ENCODE measurements at regions not wholly inside any gene's neighbourhood (a gene's known extent, or its start where the extent isn't known, plus 50 kb on each side); places are given as distances from the start of the nearest gene placed in this dataset.

DNA sequence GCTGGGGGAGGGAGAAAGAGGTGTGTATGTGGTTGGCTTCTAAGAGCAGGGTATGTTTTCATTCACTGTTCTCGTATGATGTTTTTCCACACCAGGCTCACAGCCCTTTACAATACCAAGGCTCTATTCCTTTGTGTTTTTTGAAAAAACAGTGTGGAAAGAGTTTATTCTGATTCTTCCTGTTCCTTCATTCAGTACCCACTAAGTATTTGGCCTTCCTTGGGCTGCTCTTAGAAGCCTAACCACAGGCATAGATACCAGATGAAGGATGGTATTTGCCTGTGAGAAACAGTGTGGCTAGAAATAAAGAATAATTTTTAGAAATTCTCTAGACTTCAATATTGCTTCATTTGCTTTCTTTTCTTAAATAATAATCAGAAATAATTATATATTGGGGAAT lies 518.0 kb upstream of the DIPK2B start:
- peaks cover 4% of the 10 kb centered on the region for H3K9me3 Mint-ChIP-seq
- ChIA-PET POLR2A (no interaction called here), CTCF (no interaction called here)
- DNase-seq = no peak
- no peak overlapping the region for H3K27ac Mint-ChIP-seq
- H3K36me3 Mint-ChIP-seq (ENCODE audit: low read depth) = no peaks in the 10 kb centered on the region
- peaks cover 22% of the 10 kb centered on the region for H3K4me1 Mint-ChIP-seq
- H3K4me3 Mint-ChIP-seq = no peak overlapping the region
- no peaks in the 10 kb centered on the region for H3K27me3 Mint-ChIP-seq

DNA sequence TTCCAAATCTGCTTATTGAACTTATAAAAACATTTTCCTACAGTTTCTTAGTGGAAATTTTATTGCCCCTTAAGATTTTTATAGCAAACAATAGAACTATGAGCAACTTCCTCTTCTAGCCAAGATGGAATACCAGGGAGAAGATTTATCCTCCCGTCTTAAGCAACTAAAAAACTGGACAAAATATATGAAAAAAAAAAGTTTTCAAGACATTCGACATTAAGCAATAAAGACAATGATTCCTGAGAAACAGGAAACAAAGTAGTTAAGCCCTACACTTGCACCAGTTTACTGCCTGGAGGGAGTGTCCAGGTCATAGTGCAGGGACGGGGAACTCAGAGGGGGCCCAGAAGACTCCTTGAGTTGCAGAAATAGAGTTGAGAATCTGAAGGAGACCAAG lies 516.1 kb upstream of the DIPK2B start:
- no peak for DNase-seq
- Mint-ChIP-seq H3K4me3 (no peak overlapping the region), H3K27ac (no peak overlapping the region), H3K36me3 (ENCODE audit: low read depth) (no peaks in the 10 kb centered on the region), H3K27me3 (no peaks in the 10 kb centered on the region), H3K4me1 (peaks cover 23% of the 10 kb centered on the region), H3K9me3 (peaks cover 4% of the 10 kb centered on the region)
- ChIA-PET CTCF (no interaction called here), POLR2A (no interaction called here)

DNA sequence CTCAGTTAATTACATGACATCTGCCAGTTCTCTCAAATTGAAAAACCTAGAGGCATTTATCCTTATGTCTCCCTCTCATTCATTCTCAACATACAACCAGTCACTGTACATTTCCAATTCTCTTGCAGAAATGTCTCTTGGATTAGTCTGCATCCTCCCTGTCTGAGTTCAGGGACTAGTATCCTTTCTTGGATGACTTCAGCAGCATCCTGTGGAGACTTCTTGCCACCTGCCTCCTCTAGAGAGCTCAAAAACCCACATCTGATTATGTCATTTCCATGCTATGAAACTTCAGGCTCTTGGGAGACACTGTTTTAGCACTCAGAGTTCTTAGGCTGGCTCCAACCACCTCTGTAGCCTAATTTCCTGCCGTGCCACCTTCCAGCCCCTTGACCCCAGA lies 515.1 kb upstream of the DIPK2B start:
- H3K27ac Mint-ChIP-seq = no peak overlapping the region
- ChIA-PET POLR2A (no interaction called here), CTCF (no interaction called here)
- H3K9me3 Mint-ChIP-seq = peaks cover 4% of the 10 kb centered on the region
- H3K4me3 Mint-ChIP-seq = no peak overlapping the region
- DNase-seq = no peak
- H3K27me3 Mint-ChIP-seq = no peaks in the 10 kb centered on the region
- peaks cover 32% of the 10 kb centered on the region for H3K4me1 Mint-ChIP-seq
- H3K36me3 Mint-ChIP-seq (ENCODE audit: low read depth) = no peaks in the 10 kb centered on the region

DNA sequence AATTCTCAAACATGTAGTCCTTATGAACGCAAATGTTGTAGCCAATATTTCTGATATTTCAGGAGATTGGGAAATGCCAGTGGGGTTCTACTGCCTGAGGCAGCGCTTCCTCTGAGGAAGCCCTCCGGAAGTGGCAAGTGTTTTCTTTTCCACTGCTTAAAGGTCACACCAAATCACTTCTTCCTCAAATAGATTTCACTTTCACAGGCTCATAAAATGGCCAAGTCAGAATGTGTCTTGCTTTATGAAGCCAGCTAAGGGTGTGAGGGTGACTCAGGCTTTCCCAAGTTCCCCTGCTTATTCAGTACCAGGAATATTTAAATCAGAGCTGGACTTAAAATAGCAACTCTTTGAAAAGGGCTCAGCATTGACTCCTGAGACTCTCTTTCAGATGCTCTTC lies 514.2 kb upstream of the DIPK2B start:
- Mint-ChIP-seq H3K9me3 (peaks cover 4% of the 10 kb centered on the region), H3K27ac (no peak overlapping the region), H3K36me3 (ENCODE audit: low read depth) (no peaks in the 10 kb centered on the region), H3K4me3 (no peak overlapping the region), H3K4me1 (peaks cover 38% of the 10 kb centered on the region), H3K27me3 (no peaks in the 10 kb centered on the region)
- DNase-seq = no peak
- ChIA-PET POLR2A (no interaction called here), CTCF (no interaction called here)

DNA sequence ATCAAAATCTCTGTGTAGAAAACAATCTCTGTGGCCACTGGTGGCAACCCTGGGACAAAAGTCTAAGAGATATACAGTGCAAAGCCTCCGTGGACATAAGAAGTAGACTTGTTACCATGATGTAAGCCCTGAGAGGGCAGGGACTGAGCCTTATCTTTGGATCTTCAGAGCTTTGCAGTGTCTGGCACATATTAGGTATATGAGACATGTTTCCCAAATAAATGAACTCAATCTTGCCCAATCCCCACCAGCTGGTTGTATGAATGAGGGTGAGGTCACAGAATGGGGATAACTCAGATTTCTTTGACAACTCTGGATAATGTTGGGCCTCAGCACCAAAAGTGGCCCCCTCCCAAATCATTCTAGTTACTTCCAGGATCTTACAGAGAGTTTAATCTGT lies 511.4 kb upstream of the DIPK2B start:
- POLR2A ChIA-PET = no interaction called here
- CTCF ChIA-PET = no interaction called here
- H3K27ac Mint-ChIP-seq = no peak overlapping the region
- H3K27me3 Mint-ChIP-seq = no peaks in the 10 kb centered on the region
- H3K4me1 Mint-ChIP-seq = peaks cover 41% of the 10 kb centered on the region
- DNase-seq = no peak
- H3K4me3 Mint-ChIP-seq = no peak overlapping the region
- H3K36me3 Mint-ChIP-seq (ENCODE audit: low read depth) = no peaks in the 10 kb centered on the region
- H3K9me3 Mint-ChIP-seq = peaks cover 4% of the 10 kb centered on the region

DNA sequence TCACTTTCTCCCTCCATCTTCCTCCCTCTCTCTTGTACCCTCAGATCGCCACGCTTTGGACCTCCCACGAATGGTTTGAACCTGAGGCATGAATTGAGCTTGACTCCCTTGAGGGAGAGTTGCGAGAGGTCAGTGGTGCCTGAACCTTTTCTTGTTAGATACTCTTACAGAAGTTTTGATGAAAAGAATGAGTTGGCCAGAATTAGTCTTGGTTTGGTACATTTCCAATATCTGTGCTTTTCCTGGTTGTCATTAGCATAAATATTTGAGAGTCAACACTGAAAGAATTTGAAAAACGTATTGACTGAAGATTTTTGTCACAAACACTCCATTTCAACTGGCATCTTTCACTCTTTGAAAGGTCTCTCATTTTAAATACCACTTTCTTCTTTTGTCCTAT lies 510.6 kb upstream of the DIPK2B start:
- ChIA-PET POLR2A (interaction anchor here (1.0 kb wide), 1 partner anchor 47 kb away, joined by 5 read pairs; no protein-coding TSS in a partner anchor), CTCF (interaction anchor here (0.6 kb wide), 1 partner anchor 92 kb away, joined by 4 read pairs; no protein-coding TSS in a partner anchor)
- no peak overlapping the region for H3K4me3 Mint-ChIP-seq
- peaks cover 4% of the 10 kb centered on the region for H3K9me3 Mint-ChIP-seq
- DNase-seq = no peak
- no peaks in the 10 kb centered on the region for H3K36me3 Mint-ChIP-seq (ENCODE audit: low read depth)
- no peaks in the 10 kb centered on the region for H3K27me3 Mint-ChIP-seq
- H3K27ac Mint-ChIP-seq = no peak overlapping the region
- peaks cover 39% of the 10 kb centered on the region for H3K4me1 Mint-ChIP-seq

DNA sequence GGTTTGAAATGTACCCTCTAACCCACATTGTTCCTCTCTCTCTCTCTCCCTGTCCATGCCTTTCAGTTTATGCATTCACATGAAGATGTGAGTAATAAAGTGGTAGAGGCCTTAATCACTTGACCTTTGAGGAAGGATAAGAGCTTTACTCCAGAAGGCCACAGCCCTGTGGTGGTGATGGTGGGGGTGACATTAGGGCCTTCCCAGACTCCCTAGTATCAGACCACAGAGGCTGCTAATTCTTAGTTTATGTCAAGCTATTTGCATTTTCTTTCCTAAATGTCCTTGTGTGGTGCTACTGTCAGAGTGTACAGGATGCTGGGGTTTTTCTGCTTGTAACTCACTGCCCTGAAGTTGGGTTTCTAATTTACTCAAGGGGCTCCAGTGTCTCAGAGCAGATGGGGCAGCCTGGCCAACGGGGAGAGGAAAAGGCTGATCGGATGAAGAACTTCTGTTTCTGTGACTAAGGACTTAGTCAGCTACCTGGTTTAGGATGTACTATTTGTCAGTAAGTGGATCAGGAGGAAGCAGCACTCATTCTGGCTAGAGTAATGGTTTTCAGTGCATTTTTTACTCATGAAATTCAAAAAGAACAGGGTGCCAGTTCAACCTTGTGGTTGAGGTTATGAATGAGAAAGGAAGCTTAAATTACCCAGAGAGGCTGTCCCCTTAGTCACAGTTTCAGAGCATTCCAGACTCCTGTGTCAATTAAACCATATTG lies 509.6 kb upstream of the DIPK2B start:
- no peaks in the 10 kb centered on the region for H3K27me3 Mint-ChIP-seq
- ChIA-PET CTCF (interaction anchor here (1.9 to 2.0 kb wide), 2 partner anchors 11 to 45 kb away, joined by 3 to 6 read pairs; no protein-coding TSS in a partner anchor), POLR2A (no interaction called here)
- no peaks in the 10 kb centered on the region for H3K36me3 Mint-ChIP-seq (ENCODE audit: low read depth)
- peak; percentile 5 for DNase-seq
- no peak overlapping the region for H3K4me3 Mint-ChIP-seq
- H3K4me1 Mint-ChIP-seq = peaks cover 29% of the 10 kb centered on the region
- peak overlapping the region; percentile 25 for H3K27ac Mint-ChIP-seq
- H3K9me3 Mint-ChIP-seq = peaks cover 2% of the 10 kb centered on the region

DNA sequence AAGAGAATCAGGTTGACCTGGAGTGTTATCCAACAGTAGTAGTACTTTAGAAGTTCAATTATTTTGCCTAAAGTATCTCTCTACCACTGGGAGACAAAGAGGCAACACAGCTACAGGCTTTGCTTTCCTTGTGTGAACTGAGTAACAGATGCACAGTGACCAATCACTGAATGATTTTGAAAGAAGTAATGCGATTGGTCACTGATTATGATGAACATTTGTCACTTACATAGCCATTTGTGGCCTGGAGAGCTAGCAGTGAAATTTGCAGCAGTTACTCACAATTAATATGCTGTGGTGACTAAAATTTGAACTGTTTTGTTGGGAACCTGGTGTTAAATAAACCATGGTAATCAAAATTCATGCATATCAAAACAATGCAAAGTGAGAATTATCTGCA lies 508.7 kb upstream of the DIPK2B start:
- no peak for DNase-seq
- Mint-ChIP-seq H3K36me3 (ENCODE audit: low read depth) (no peaks in the 10 kb centered on the region), H3K27ac (no peak overlapping the region), H3K4me3 (no peak overlapping the region), H3K4me1 (peaks cover 22% of the 10 kb centered on the region), H3K9me3 (peaks cover 2% of the 10 kb centered on the region), H3K27me3 (no peaks in the 10 kb centered on the region)
- ChIA-PET POLR2A (no interaction called here), CTCF (interaction anchor here (1.9 to 2.0 kb wide), 2 partner anchors 10 to 46 kb away, joined by 3 to 6 read pairs; no protein-coding TSS in a partner anchor)

DNA sequence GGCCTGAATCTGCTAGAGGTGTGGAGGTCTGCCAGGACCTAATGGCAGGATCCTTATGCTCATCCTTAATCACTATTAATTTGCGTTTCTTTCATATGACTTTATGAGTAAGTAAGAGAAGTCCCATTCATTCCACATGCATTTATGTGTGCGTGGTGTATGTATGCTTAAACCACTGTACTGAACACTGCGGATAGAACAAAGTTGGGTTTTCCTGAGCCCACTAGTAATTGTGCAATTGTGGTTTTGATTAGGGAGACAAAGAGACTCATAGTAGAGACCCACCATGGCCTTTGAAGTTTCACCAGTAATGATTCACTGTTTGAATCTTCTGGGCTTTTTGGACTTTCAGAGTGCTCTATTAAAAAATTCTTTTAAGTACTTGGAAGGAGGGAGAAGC lies 498.5 kb upstream of the DIPK2B start:
- Mint-ChIP-seq H3K4me3 (no peak overlapping the region), H3K9me3 (no peaks in the 10 kb centered on the region), H3K4me1 (no peaks in the 10 kb centered on the region), H3K27ac (no peak overlapping the region), H3K27me3 (no peaks in the 10 kb centered on the region), H3K36me3 (ENCODE audit: low read depth) (no peaks in the 10 kb centered on the region)
- ChIA-PET POLR2A (no interaction called here), CTCF (interaction anchor here (1.9 kb wide), 1 partner anchor 10 kb away, joined by 6 read pairs; no protein-coding TSS in a partner anchor)
- DNase-seq = no peak

DNA sequence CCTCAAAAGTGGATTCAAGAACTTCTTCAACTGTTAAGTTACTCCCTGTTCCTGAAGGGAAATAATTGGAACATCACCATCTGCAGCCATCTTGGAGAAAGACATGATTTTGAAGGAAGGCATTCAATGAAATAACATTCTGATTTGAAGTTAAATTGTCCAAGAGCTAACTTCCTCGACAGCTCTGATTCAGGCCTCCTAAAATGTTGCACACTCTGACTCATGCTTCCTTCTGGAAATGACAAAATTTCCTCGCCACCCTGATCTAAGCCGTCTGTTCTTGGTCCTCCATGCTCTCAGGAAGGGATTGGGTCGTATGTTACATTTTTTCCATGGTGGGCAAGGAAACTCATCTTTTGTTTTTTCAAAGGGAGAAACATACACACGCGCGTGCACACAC lies 496.9 kb upstream of the DIPK2B start:
- H3K27me3 Mint-ChIP-seq = no peaks in the 10 kb centered on the region
- DNase-seq = no peak
- POLR2A ChIA-PET = no interaction called here
- CTCF ChIA-PET = no interaction called here
- H3K36me3 Mint-ChIP-seq (ENCODE audit: low read depth) = no peaks in the 10 kb centered on the region
- no peaks in the 10 kb centered on the region for H3K9me3 Mint-ChIP-seq
- H3K4me3 Mint-ChIP-seq = no peak overlapping the region
- no peaks in the 10 kb centered on the region for H3K4me1 Mint-ChIP-seq
- no peak overlapping the region for H3K27ac Mint-ChIP-seq

DNA sequence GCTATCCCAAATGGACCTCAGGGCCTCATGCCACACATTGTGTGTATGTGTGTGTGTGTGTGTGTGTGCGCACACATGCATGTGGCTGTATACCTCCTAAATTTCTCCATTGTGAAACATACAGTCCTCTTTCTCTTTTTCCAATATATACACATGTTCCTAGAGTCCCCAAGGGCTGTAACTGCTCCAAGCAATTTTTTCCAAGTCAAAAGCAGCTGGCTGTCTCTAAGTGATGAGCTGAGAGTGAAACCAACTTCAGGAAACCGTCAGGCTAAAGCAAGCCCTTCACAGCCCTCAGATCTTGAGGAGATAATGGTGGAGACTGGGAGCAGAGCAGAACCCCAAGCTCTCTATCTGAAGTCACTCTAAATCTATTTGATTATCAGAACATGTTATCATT lies 496.1 kb upstream of the DIPK2B start:
- no peak for DNase-seq
- ChIA-PET CTCF (interaction anchor here (0.6 kb wide), 1 partner anchor 972 kb away, joined by 3 read pairs; no protein-coding TSS in a partner anchor), POLR2A (no interaction called here)
- Mint-ChIP-seq H3K4me3 (no peak overlapping the region), H3K27ac (no peak overlapping the region), H3K9me3 (no peaks in the 10 kb centered on the region), H3K36me3 (ENCODE audit: low read depth) (no peaks in the 10 kb centered on the region), H3K27me3 (no peaks in the 10 kb centered on the region), H3K4me1 (no peaks in the 10 kb centered on the region)

DNA sequence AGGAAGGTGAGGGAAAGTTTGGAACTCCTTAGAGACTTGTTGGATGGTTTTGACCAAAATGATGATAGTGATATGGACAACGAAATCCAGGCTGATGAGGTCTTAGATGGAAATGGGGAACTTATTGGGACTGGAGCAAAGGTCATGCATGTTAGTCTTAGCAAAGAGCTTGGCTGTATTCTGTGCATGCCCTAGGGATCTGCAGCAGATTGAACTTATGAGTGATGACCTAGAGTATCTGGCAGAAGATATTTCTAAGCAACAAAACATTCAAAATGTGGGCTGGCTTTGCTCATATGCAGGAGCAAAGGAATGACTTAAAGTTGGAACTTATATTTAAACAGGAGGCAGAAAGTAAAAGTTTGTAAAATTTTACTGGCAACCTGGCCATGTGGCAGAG lies 489.3 kb upstream of the DIPK2B start:
- Mint-ChIP-seq H3K9me3 (no peaks in the 10 kb centered on the region), H3K4me1 (no peaks in the 10 kb centered on the region), H3K4me3 (no peak overlapping the region), H3K27ac (no peak overlapping the region), H3K36me3 (ENCODE audit: low read depth) (no peaks in the 10 kb centered on the region), H3K27me3 (no peaks in the 10 kb centered on the region)
- ChIA-PET POLR2A (no interaction called here), CTCF (interaction anchor here (1.2 kb wide), 1 partner anchor 110 kb away, joined by 3 read pairs; no protein-coding TSS in a partner anchor)
- DNase-seq = no peak

DNA sequence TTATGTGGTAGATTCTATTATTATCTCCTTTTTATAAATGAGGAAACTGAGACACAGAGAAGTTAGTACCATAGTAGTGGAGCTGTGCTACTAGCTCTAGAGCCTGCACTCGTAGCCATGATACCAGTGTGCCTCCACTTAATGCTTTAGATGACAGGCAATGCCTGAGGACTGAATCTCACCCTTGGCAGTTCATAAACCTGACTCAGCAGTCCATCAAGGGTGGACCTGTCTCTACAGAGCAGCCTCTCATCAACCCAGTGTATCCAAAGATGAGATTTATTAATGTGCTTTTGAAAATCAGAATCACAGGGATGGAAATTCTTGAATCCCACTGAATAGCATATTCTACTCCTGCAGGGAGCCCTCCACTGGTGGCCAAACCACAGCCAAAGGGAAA lies 483.2 kb upstream of the DIPK2B start:
- no peaks in the 10 kb centered on the region for H3K4me1 Mint-ChIP-seq
- ChIA-PET CTCF (no interaction called here), POLR2A (no interaction called here)
- H3K27ac Mint-ChIP-seq = no peak overlapping the region
- H3K4me3 Mint-ChIP-seq = no peak overlapping the region
- H3K36me3 Mint-ChIP-seq (ENCODE audit: low read depth) = no peaks in the 10 kb centered on the region
- no peaks in the 10 kb centered on the region for H3K9me3 Mint-ChIP-seq
- DNase-seq = no peak
- no peaks in the 10 kb centered on the region for H3K27me3 Mint-ChIP-seq

DNA sequence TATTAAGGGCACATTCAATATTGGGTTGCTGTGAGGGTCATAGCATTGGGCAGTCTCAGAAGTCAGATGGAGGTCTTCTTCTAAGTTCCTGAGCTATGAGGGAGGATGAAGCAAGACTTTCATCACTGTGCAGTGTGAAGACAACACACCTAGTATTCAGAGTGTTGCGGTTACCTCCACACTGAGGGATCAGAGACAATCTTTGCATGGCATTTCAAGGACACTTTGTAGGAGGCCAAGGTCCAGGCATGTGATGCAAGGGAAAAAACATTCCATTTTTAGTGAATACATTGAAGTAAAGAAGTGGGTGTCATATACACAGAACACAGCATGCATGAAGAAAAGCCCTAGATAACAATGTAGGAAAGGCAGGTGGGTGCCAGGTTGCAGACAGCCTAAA lies 481.2 kb upstream of the DIPK2B start:
- CTCF ChIA-PET = no interaction called here
- DNase-seq = no peak
- no peak overlapping the region for H3K27ac Mint-ChIP-seq
- no peaks in the 10 kb centered on the region for H3K36me3 Mint-ChIP-seq (ENCODE audit: low read depth)
- no peak overlapping the region for H3K4me3 Mint-ChIP-seq
- no peaks in the 10 kb centered on the region for H3K4me1 Mint-ChIP-seq
- no peaks in the 10 kb centered on the region for H3K27me3 Mint-ChIP-seq
- POLR2A ChIA-PET = no interaction called here
- H3K9me3 Mint-ChIP-seq = no peaks in the 10 kb centered on the region
